Panc1 (cell line): ENCODE measurements at regions not wholly inside any gene's neighbourhood (a gene's known extent, or its start where the extent isn't known, plus 50 kb on each side); places are given as distances from the start of the nearest gene placed in this dataset.

Source experiments
- POLR2AphosphoS5 ChIP-seq: IDR thresholded peaks from 2 replicates; pipeline ENCODE4 v1.6.1; 2012; ENCODE audit warnings: mild to moderate bottlenecking, low read depth, low read length, moderate library complexity
- SIN3A ChIP-seq: IDR thresholded peaks from 2 replicates; pipeline ENCODE4 v1.6.1; 2012; ENCODE audit warnings: low read depth, mild to moderate bottlenecking, low read length, moderate library complexity, borderline replicate concordance; ENCODE audit not compliant: insufficient read depth
- TCF7L2 ChIP-seq: IDR thresholded peaks from 2 replicates; pipeline ENCODE4 v1.6.1; 2011; ENCODE audit warnings: mild to moderate bottlenecking, low read depth, low read length, inconsistent platforms
- TF ChIP-seq, protein P1 (sequence below): fragments of 450-650 bp; IDR thresholded peaks from 2 replicates; pipeline ENCODE4 v1.5.1; 2017; ENCODE audit warnings: mild to moderate bottlenecking
- TF ChIP-seq, protein P2 (sequence below), 2 experiments: IDR thresholded peaks; 2 replicates each; pipeline ENCODE4 v1.6.1; 2011 to 2012; ENCODE audit warnings: low read depth in 2 of 2, control low read depth in 1 of 2, low read length in 1 of 2, mild to moderate bottlenecking in 1 of 2, moderate library complexity in 1 of 2; ENCODE audit not compliant: insufficient read depth in 1 of 2

DNA sequence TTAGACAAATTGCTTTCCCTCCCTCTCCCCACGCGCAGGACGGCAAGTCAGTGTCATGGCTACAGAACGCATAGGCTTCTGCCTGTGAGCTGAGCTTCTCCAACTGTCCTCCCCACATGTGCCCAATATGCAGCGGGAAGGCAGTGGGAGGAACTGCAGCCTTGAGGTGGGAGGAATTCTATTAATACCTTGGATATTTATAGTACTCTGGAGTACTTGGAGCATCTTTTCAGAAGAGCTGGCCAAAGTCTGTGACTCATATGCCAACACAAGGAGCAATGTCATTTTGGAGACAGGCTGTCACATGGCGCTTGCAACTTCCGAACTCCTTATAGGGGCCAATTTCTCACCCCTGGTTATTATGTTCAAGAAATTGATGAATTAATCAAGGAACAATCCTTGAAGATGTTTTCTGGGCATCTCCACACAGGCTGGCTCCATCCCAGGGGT lies 245.0 kb upstream of the SERP2 start:
- TF ChIP-seq, protein P1, sequence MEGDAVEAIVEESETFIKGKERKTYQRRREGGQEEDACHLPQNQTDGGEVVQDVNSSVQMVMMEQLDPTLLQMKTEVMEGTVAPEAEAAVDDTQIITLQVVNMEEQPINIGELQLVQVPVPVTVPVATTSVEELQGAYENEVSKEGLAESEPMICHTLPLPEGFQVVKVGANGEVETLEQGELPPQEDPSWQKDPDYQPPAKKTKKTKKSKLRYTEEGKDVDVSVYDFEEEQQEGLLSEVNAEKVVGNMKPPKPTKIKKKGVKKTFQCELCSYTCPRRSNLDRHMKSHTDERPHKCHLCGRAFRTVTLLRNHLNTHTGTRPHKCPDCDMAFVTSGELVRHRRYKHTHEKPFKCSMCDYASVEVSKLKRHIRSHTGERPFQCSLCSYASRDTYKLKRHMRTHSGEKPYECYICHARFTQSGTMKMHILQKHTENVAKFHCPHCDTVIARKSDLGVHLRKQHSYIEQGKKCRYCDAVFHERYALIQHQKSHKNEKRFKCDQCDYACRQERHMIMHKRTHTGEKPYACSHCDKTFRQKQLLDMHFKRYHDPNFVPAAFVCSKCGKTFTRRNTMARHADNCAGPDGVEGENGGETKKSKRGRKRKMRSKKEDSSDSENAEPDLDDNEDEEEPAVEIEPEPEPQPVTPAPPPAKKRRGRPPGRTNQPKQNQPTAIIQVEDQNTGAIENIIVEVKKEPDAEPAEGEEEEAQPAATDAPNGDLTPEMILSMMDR: no peak
- TF ChIP-seq SIN3A: no peak
- TF ChIP-seq, protein P2, sequence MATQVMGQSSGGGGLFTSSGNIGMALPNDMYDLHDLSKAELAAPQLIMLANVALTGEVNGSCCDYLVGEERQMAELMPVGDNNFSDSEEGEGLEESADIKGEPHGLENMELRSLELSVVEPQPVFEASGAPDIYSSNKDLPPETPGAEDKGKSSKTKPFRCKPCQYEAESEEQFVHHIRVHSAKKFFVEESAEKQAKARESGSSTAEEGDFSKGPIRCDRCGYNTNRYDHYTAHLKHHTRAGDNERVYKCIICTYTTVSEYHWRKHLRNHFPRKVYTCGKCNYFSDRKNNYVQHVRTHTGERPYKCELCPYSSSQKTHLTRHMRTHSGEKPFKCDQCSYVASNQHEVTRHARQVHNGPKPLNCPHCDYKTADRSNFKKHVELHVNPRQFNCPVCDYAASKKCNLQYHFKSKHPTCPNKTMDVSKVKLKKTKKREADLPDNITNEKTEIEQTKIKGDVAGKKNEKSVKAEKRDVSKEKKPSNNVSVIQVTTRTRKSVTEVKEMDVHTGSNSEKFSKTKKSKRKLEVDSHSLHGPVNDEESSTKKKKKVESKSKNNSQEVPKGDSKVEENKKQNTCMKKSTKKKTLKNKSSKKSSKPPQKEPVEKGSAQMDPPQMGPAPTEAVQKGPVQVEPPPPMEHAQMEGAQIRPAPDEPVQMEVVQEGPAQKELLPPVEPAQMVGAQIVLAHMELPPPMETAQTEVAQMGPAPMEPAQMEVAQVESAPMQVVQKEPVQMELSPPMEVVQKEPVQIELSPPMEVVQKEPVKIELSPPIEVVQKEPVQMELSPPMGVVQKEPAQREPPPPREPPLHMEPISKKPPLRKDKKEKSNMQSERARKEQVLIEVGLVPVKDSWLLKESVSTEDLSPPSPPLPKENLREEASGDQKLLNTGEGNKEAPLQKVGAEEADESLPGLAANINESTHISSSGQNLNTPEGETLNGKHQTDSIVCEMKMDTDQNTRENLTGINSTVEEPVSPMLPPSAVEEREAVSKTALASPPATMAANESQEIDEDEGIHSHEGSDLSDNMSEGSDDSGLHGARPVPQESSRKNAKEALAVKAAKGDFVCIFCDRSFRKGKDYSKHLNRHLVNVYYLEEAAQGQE (IDR thresholded peaks at IDR 0.05; ENCODE audit: insufficient read depth in 1 of 2, low read depth in 2 of 2, low read length in 1 of 2): no peak
- TF ChIP-seq POLR2AphosphoS5: no peak
- no peak for TF ChIP-seq TCF7L2
